ENCODE measurements at regions not wholly inside any gene's neighbourhood (a gene's known extent, or its start where the extent isn't known, plus 50 kb on each side); places are given as distances from the start of the nearest gene placed in this dataset.

DNA sequence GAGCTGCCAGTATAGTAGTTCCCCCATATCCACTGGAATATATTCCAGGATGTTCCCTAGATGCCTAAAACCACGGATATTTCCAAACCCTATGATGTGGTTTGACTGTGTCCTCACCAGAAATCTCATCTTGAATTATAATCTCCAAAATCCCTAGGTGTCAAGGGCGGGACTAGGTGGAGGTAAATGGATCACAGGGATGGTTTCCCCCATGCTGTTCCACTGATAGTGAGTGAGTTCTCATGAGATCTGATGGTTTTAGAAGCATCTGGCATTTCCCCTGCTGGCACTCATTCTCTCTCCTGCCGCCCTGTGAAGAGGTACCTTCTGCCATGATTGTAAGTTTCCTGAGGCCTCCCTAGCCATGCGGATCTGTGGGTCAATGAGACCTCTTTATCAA lies 168.6 kb downstream of the MAF start:
- TF ChIP-seq EP300 (IDR thresholded peaks at IDR 0.05; ENCODE audit: borderline replicate concordance in 1 of 2, low read depth in 1 of 2, low read length in 1 of 2) = no peak
- no peak for TF ChIP-seq POLR2AphosphoS5 (IDR thresholded peaks at IDR 0.05; ENCODE audit: low read depth, low read length)
- TF ChIP-seq MXI1 (IDR thresholded peaks at IDR 0.05; ENCODE audit: low read depth, low read length) = no peak
- TF ChIP-seq, protein P1, sequence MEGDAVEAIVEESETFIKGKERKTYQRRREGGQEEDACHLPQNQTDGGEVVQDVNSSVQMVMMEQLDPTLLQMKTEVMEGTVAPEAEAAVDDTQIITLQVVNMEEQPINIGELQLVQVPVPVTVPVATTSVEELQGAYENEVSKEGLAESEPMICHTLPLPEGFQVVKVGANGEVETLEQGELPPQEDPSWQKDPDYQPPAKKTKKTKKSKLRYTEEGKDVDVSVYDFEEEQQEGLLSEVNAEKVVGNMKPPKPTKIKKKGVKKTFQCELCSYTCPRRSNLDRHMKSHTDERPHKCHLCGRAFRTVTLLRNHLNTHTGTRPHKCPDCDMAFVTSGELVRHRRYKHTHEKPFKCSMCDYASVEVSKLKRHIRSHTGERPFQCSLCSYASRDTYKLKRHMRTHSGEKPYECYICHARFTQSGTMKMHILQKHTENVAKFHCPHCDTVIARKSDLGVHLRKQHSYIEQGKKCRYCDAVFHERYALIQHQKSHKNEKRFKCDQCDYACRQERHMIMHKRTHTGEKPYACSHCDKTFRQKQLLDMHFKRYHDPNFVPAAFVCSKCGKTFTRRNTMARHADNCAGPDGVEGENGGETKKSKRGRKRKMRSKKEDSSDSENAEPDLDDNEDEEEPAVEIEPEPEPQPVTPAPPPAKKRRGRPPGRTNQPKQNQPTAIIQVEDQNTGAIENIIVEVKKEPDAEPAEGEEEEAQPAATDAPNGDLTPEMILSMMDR (IDR thresholded peaks at IDR 0.05) = no peak
- TF ChIP-seq MAX (IDR thresholded peaks at IDR 0.05; ENCODE audit: low read depth) = no peak
- TF ChIP-seq TCF12 (IDR thresholded peaks at IDR 0.05) = no peak
- no peak for TF ChIP-seq FOXM1 (IDR thresholded peaks at IDR 0.05; ENCODE audit: low read depth)
- no peak for TF ChIP-seq CHD2 (IDR thresholded peaks at IDR 0.05; ENCODE audit: low read length, partially characterized antibody)

All from SK-N-SH (cell line).